NCI-H128 (cell line): ENCODE measurements at regions not wholly inside any gene's neighbourhood (a gene's known extent, or its start where the extent isn't known, plus 50 kb on each side); places are given as distances from the start of the nearest gene placed in this dataset.
A peak's percentile ranks its signal among the peaks of the same experiment; 100 is the strongest.
"Not testable (repeated sequence)": the region's sequence is repeated elsewhere in the genome, so short reads cannot be mapped to it uniquely, and the experiment has no call there.

Source experiments
- DNase-seq: peaks from one replicate; lab custom pipeline; 2025; ENCODE audit not compliant: unreplicated experiment; lab: John Stamatoyannopoulos, UW

- DNase-seq, result no peak
These were observed 1362.2 kb downstream of the OLFM4 start for GRCh38 chr13:54390841-54391240.

GRCh38 chr13:54394085-54394700 is 1365.6 kb downstream of the OLFM4 start:
- DNase-seq, result no peak

GRCh38 chr13:54394908-54395307 is 1366.3 kb downstream of the OLFM4 start:
- DNase-seq, result no peak

GRCh38 chr13:54402495-54402894 is 1373.9 kb downstream of the OLFM4 start:
- DNase-seq, result no peak

GRCh38 chr13:54415753-54416366 is 1387.2 kb downstream of the OLFM4 start:
- no peak for DNase-seq

GRCh38 chr13:54422946-54423345 is 1394.3 kb downstream of the OLFM4 start:
- not testable (repeated sequence) for DNase-seq

GRCh38 chr13:54424344-54424743 is 1395.7 kb downstream of the OLFM4 start:
- no peak for DNase-seq

GRCh38 chr13:54433493-54434206 is 1405.0 kb downstream of the OLFM4 start:
- DNase-seq, result peak; percentile 85

GRCh38 chr13:54440853-54441400 is 1412.3 kb downstream of the OLFM4 start:
- not testable (repeated sequence) for DNase-seq

- DNase-seq, result no peak
These were observed 1416.8 kb downstream of the OLFM4 start for GRCh38 chr13:54445453-54445852.

GRCh38 chr13:54445865-54446264 is 1417.3 kb downstream of the OLFM4 start:
- DNase-seq, result no peak

GRCh38 chr13:54449922-54450321 is 1421.3 kb downstream of the OLFM4 start:
- no peak for DNase-seq

GRCh38 chr13:54484166-54484565 is 1455.6 kb downstream of the OLFM4 start:
- DNase-seq, result no peak

- DNase-seq, result no peak
These were observed 1458.0 kb downstream of the OLFM4 start for GRCh38 chr13:54486421-54487166.

- no peak for DNase-seq
These were observed 1460.7 kb downstream of the OLFM4 start for GRCh38 chr13:54489359-54489758.

GRCh38 chr13:54492995-54493394 is 1464.4 kb downstream of the OLFM4 start:
- DNase-seq, result no peak

- no peak for DNase-seq
These were observed 1482.8 kb downstream of the OLFM4 start for GRCh38 chr13:54511366-54511765.

- no peak for DNase-seq
These were observed 1484.6 kb downstream of the OLFM4 start for GRCh38 chr13:54513254-54513653.

- no peak for DNase-seq
These were observed 1507.5 kb downstream of the OLFM4 start for GRCh38 chr13:54536112-54536511.

GRCh38 chr13:54563286-54563685 is 1534.7 kb downstream of the OLFM4 start:
- no peak for DNase-seq

- DNase-seq, result not testable (repeated sequence)
These were observed 1543.4 kb downstream of the OLFM4 start for GRCh38 chr13:54572037-54572436.
